ENCODE measurements at regions not wholly inside any gene's neighbourhood (a gene's known extent, or its start where the extent isn't known, plus 50 kb on each side); places are given as distances from the start of the nearest gene placed in this dataset.

DNA sequence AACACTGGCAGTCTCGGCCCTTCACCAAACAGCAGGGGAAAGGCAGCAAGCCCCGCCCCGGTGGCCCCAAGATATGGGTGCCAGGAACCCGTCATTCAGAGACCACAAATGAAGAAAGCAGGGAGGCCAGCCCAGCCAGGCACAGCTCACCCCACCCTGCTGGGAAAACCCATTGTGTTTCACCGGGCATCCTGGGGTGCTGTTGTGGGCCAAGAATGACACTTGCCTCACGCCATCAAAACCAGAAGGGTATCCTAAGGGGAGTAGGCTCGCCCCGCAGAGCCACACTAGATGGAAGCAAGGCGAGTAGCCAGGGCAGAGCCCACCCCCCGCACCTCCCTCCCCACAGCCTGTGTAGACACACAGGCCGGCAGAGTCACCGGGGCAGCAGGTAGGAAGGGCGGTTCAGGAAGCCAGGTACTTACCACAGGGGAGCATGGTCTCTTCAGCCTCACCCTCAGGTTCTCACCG lies 72.5 kb upstream of the KCNMA1 start:
- DNase-seq: no peak

DNA sequence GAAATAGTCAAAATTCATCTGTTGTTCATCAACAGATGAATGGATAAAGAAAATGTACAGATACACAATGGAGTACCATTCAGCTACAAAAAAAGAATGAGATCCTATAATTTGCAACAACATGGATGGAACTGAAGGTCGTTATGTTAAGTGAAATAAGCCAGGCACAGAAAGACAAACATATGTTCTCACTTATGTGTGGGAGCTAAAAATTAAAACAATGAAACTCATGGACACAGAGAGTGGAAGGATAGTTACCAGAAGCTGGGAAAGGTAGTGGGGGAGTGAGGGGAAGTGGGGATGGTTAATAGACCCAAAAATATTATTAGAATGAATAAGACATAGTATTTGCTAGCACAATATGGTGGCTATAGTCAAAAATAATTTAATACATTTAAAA lies 70.0 kb upstream of the KCNMA1 start:
- no peak for DNase-seq

GRCh38 chr10:77702166-77702565 lies 64.6 kb upstream of the KCNMA1 start:
- no peak for DNase-seq

- DNase-seq: no peak
These were observed 62.5 kb upstream of the KCNMA1 start for GRCh38 chr10:77700086-77700485.

GRCh38 chr10:77699080-77699645 lies 61.6 kb upstream of the KCNMA1 start:
- no peak for DNase-seq

DNA sequence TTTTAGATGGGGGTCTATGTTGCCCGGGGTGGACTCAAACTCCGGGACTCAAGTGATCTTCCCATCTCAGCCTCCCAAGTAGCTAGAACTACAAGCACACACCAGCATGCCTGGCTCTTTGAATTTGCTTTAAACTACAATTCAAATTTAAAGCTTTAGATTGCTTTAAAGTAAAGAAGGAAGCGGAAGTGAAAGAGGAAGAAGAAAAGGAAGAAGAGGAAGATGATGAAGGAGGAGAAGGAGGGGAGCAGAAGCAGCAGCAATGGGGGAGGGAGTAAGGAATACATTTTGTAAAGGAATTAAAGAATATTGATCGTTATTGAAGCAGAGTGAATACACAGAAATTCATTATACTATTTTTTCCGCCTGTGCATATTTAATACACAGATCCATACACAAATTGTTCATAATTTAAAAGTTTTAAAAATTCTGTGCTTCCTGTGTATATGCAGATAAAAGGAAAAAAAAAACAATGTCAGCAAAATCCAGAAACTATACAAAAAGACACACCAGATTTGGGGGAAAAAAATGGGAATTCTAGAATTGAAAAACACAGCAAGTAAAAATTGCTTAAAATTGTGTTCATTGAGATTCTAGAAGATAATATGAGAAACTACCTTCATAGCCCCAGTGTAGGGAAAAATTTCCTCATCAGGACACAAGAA lies 60.8 kb upstream of the KCNMA1 start:
- DNase-seq: no peak

GRCh38 chr10:77696584-77696983 lies 59.0 kb upstream of the KCNMA1 start:
- no peak for DNase-seq

DNA sequence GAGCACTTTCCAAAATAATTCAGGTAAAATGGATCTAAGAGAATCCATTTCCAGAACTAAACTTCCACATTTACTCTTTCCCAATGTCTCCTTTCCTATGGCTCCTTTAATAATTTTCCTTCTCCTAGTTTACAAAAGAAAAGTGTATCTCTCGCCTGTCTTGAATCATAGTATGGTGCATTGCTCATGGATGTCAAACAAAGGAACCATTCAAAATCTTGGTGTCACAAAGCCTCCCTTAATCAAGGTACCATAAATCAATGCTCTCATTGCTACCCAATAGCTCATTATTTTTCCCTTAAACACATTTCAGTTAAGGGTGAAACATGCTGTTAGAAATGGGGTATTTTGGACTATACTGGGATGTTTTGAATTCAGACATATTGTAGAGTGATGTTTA lies 57.6 kb upstream of the KCNMA1 start:
- DNase-seq: no peak

DNA sequence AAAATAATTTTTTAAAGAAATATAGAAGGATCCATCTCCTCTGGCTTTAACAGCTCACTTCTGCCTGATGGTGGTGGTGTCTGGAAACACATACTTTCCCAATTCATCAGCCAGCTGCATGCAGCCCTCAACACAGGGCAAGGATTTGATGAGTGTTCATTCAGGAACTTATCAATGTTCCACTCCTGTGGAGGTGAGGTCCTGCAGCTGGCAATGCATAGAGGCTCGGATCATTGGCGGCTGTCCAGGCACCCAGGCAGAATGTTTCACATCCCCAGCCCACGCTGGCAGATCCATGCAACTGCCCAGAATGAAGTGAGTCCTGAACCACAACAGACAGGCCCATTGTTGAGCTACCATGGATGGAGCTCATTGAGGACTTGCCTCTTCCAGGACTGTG lies 55.2 kb upstream of the KCNMA1 start:
- no peak for DNase-seq

GRCh38 chr10:77689339-77689738 lies 51.7 kb upstream of the KCNMA1 start:
- no peak for DNase-seq

DNA sequence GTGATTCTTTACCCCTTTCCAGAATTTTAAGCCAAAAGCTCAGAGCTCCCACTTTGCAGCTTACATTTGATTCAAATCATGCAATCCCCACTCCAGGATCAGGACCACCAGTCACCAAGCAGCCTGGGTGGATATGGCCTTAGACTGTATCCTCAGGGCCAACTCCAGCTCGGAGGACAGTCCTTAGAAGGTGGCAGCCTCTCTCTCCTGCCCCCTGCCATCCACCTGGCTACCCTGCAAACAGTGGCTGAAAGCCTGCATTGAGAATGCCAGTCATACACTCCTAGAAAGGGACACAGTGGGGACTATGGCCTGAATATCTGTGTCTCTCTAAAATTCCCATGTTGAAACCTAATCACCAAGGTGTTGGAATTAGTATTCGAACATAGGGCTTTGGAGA lies 50.0 kb upstream of the KCNMA1 start:
- no peak for DNase-seq
